Sciatic nerve (tissue), 2 donors: ENCODE measurements at regions not wholly inside any gene's neighbourhood (a gene's known extent, or its start where the extent isn't known, plus 50 kb on each side); places are given as distances from the start of the nearest gene placed in this dataset.

ENCODE experiments used
- ATAC-seq: fragments of 200-7000 bp; cut with Tn5 transposase; one replicate; pipeline ENCODE4 v1.9.1; 2020; ENCODE audit warnings: mild to moderate bottlenecking, moderate library complexity
- DNase-seq: peaks from one replicate; pipeline ENCODE4 v3.0.0-alpha.2; 2020; ENCODE audit warnings: low spot score
- intact Hi-C: fragments of 100-400 bp; cut with DNase I; formaldehyde crosslinking; loops from one replicate; pipeline ENCODE4 v1.14.2; 2022
- donor health status: DM: no; HTN: no; CAD: no.
- donor health status: DM: no; HTN: no; CAD: no.

DNA sequence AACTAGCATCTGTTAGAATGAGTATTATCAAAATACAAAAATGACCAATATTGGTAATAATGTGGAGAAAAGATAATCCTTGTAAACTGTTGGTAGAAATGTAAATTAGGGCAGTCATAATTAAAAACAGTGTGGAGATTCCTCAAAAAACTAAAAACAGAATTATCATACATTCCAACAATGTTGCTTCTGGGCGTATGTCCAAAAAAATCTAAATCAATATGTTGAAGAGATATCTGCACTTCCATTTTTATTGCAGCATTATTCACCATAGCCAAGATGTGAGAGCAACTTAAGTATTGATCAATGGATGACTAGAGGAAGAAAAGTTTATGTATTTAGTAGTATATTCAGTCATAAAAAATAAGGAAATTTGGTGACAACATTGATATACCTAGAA lies 59.8 kb upstream of the OR9G4 start:
- ATAC-seq (no peak), DNase-seq (no peak)
- intact Hi-C loops = no loop called here

GRCh38 chr11:56799691-56800210 lies 51.3 kb upstream of the OR9G4 start:
- no peak for ATAC-seq
- intact Hi-C loops = no loop called here
- no peak for DNase-seq
